ENCODE measurements at regions not wholly inside any gene's neighbourhood (a gene's known extent, or its start where the extent isn't known, plus 50 kb on each side); places are given as distances from the start of the nearest gene placed in this dataset.

DNA sequence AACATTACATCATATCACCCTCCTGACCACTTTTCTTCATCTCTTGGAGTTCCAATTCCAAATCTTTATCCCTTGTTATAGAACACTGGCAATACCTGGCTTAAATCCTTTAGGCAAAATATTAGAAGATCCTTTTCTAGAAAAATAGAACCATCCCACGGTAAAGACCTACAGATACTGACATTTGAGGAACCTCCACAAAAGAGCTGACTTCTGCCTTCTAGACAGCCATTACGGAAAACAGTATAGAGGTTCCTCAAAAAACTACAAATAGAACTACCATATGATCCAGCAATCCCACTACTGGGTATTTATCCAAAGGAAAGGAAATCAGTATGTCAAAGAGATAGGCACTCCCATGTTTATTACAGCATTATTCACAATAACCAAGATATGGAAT, 241.7 kb upstream of the AMIGO2 start:
- H3K4me1 Mint-ChIP-seq (ENCODE audit: low read depth): peaks cover 44% of the 10 kb centered on the region
- intact Hi-C loops (cut with micrococcal nuclease): no loop called here
- H3K4me3 Mint-ChIP-seq: no peak overlapping the region
- H3K36me3 Mint-ChIP-seq (ENCODE audit: low read depth): peaks cover 2% of the 10 kb centered on the region
- peaks cover 3% of the 10 kb centered on the region for H3K9me3 Mint-ChIP-seq
- H3K27me3 Mint-ChIP-seq (ENCODE audit: low read depth): no peaks in the 10 kb centered on the region
- H3K27ac Mint-ChIP-seq: no peak overlapping the region
- CTCF ChIA-PET: interaction anchor here (0.7 to 1.3 kb wide), 2 partner anchors 13 to 295 kb away, joined by 3 read pairs; no protein-coding TSS in a partner anchor
- DNase-seq: no peak

DNA sequence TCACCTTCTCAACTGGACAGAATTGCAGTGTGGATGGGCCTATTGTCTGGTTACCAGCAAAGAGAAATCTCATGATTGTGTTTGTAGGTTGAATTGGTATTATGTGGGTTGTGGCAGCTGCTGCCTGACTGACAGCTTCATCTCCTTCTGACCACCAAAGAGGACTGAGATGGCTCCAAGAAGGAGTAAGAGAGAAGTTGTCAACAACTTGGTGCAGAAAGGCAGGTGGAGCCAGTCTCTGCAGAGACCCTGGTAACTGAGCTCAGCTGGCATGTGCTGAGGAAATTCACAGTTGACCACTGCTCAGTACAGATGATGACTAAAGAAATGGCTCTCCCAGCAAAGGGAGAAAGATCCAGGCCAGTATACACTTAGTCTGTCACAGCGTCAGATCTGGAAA, 240.0 kb upstream of the AMIGO2 start:
- Mint-ChIP-seq H3K4me3 (no peak overlapping the region), H3K36me3 (ENCODE audit: low read depth) (peaks cover 2% of the 10 kb centered on the region), H3K27me3 (ENCODE audit: low read depth) (no peaks in the 10 kb centered on the region), H3K4me1 (ENCODE audit: low read depth) (peaks cover 45% of the 10 kb centered on the region), H3K9me3 (peaks cover 3% of the 10 kb centered on the region), H3K27ac (no peak overlapping the region)
- intact Hi-C loops (cut with micrococcal nuclease): no loop called here
- CTCF ChIA-PET: interaction anchor here (0.6 to 1.2 kb wide), 2 partner anchors 9 to 171 kb away, joined by 3 to 4 read pairs; no protein-coding TSS in a partner anchor
- DNase-seq: no peak

DNA sequence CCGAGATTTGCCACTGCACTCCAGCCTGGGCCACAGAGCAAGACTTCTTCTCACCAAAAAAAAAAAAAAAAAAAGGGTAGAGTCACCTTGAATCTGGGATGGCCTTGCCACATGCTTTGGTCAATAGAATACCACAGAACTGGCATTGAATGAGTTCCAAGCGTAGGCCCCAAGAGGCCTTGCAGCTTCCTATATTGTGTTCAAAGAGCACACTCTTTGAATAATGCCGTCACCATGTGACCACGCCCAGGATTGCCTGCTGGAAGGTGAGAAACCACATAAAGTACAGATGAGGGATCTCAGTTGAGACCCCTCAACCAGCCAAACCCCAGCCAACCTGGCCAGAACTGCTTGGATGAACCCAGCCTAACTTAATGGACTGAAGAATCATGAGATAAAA, 239.2 kb upstream of the AMIGO2 start:
- Mint-ChIP-seq H3K4me1 (ENCODE audit: low read depth) (peaks cover 46% of the 10 kb centered on the region), H3K36me3 (ENCODE audit: low read depth) (peaks cover 2% of the 10 kb centered on the region), H3K4me3 (no peak overlapping the region), H3K9me3 (peaks cover 2% of the 10 kb centered on the region), H3K27ac (no peak overlapping the region), H3K27me3 (ENCODE audit: low read depth) (no peaks in the 10 kb centered on the region)
- intact Hi-C loops (cut with micrococcal nuclease): no loop called here
- no peak for DNase-seq
- CTCF ChIA-PET: interaction anchor here (0.6 to 1.4 kb wide), 3 partner anchors 10 to 287 kb away, joined by 3 to 4 read pairs (median 4); no protein-coding TSS in a partner anchor

DNA sequence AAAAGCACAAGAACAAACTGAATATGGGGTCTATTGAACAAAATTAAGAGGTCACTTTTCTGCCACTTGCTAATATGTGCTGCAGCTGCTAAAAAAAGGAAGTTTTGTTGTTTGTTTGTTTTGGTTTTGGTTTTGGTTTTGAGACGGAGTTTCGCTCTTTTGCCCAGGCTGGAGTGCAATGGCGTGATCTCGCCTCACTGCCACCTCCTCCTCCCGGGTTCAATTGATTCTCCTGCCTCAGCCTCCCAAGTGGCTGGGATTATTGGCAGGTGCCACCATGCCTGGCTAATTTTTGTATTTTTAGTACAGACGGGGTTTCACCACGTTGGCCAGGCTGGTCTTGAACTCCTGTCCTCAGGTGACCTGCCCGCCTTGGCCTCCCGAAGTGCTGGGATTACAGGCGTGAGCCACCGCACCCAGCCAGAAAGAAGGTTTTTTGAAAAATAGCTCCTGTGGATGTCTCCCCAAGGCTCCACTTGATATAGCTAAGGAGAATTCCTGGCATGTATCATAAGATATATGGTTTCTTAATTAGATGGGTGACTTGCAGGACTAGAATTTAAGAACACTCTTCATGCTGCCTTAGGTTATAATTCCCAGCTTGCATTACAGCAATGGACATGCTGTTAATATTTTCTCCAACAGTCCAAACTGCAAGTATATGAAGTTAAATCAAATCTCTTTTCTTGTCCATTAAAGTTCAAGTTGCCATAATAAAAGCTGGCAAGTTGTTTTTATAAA, 237.6 kb upstream of the AMIGO2 start:
- CTCF ChIA-PET: interaction anchor here (1.2 to 1.4 kb wide), 2 partner anchors 36 to 285 kb away, joined by 3 to 4 read pairs; no protein-coding TSS in a partner anchor
- no peaks in the 10 kb centered on the region for H3K27me3 Mint-ChIP-seq (ENCODE audit: low read depth)
- H3K27ac Mint-ChIP-seq: no peak overlapping the region
- intact Hi-C loops (cut with micrococcal nuclease): no loop called here
- no peaks in the 10 kb centered on the region for H3K9me3 Mint-ChIP-seq
- no peak for DNase-seq
- H3K36me3 Mint-ChIP-seq (ENCODE audit: low read depth): no peaks in the 10 kb centered on the region
- no peak overlapping the region for H3K4me3 Mint-ChIP-seq
- peaks cover 43% of the 10 kb centered on the region for H3K4me1 Mint-ChIP-seq (ENCODE audit: low read depth)

DNA sequence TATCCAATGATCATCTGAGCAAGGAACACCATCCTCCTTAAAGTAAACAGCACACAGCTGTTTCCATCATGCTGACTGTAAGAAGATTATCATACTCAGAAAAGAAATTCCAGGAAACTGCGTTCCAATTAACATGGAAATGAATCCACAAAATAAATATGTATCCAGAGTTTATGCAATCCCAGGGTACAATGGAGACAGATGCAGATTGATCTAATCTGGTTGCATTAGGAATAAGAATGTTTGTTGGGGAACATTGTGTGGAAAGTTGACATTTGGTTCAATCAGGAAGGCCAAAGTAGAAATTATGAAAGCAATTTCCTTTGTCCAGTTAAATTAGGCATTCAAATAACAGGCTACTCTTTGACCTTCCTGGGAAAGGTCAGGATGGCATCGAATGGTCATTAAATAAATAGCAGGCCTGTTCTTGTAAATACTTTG, 236.9 kb upstream of the AMIGO2 start:
- CTCF ChIA-PET: no interaction called here
- H3K4me3 Mint-ChIP-seq: no peak overlapping the region
- H3K27me3 Mint-ChIP-seq (ENCODE audit: low read depth): no peaks in the 10 kb centered on the region
- H3K9me3 Mint-ChIP-seq: peaks cover under 1% of the 10 kb centered on the region
- no peak overlapping the region for H3K27ac Mint-ChIP-seq
- intact Hi-C loops (cut with micrococcal nuclease): no loop called here
- DNase-seq: no peak
- H3K36me3 Mint-ChIP-seq (ENCODE audit: low read depth): no peaks in the 10 kb centered on the region
- peaks cover 40% of the 10 kb centered on the region for H3K4me1 Mint-ChIP-seq (ENCODE audit: low read depth)

DNA sequence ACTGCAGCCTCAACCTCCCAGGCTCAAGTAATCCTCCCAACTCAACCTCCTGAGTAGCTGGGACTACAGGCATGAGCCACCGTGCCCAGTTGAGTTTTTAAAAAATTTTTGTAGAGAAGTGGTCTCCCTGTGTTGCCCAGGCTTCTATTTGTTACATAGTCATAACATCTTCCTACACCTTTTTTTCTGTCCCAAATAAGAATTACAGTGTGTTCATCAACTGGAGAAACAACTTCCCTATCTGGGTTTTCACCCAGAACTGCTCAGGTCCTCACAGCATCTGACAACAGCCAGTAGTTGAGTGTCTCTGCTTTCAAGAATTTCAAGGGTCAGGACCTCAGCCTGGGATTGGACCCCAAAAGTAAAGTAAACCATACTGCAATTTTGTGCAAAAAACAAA, 235.2 kb upstream of the AMIGO2 start:
- no peak for DNase-seq
- no peak overlapping the region for H3K27ac Mint-ChIP-seq
- CTCF ChIA-PET: interaction anchor here (0.9 kb wide), 1 partner anchor 65 kb away, joined by 3 read pairs; no protein-coding TSS in a partner anchor
- peaks cover 7% of the 10 kb centered on the region for H3K36me3 Mint-ChIP-seq (ENCODE audit: low read depth)
- intact Hi-C loops (cut with micrococcal nuclease): no loop called here
- H3K27me3 Mint-ChIP-seq (ENCODE audit: low read depth): no peaks in the 10 kb centered on the region
- H3K4me3 Mint-ChIP-seq: no peak overlapping the region
- H3K9me3 Mint-ChIP-seq: peaks cover 14% of the 10 kb centered on the region
- H3K4me1 Mint-ChIP-seq (ENCODE audit: low read depth): peaks cover 46% of the 10 kb centered on the region

DNA sequence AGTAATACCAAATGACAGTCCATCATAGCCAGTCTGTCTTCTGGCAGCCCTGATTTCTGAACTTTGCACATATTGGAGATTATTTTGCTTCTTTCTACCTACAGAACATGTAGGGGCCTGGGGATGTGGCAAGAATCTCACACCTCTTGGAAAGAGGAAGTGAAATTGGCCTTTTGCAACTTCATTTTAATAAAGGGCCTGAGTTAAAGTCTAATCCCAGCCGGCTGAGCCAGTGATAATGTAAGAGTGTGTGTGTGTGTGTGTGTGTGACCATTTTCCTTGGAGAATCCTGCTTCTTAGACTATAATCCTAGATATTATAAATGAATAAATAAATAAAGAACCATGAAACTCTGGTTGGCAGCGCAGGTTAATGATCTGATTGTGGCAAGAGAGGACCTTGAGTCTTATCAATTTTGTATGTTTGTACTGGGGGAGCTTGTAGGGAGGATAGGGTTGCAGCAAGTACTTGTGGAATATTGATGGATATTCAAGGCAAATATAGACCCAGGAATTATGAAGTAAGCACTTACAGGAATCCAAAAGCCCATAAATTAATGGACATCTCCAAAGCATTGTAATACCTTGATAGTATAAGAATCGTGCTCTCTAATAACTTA, 233.2 kb upstream of the AMIGO2 start:
- DNase-seq: no peak
- Mint-ChIP-seq H3K27ac (peak overlapping the region; percentile 42), H3K9me3 (peaks cover 30% of the 10 kb centered on the region), H3K4me1 (ENCODE audit: low read depth) (peaks cover 53% of the 10 kb centered on the region), H3K4me3 (no peak overlapping the region), H3K36me3 (ENCODE audit: low read depth) (peaks cover 18% of the 10 kb centered on the region), H3K27me3 (ENCODE audit: low read depth) (no peaks in the 10 kb centered on the region)
- intact Hi-C loops (cut with micrococcal nuclease): no loop called here
- CTCF ChIA-PET: interaction anchor here (0.6 to 1.3 kb wide), 4 partner anchors 31 to 372 kb away, joined by 3 to 6 read pairs (median 3); no protein-coding TSS in a partner anchor

DNA sequence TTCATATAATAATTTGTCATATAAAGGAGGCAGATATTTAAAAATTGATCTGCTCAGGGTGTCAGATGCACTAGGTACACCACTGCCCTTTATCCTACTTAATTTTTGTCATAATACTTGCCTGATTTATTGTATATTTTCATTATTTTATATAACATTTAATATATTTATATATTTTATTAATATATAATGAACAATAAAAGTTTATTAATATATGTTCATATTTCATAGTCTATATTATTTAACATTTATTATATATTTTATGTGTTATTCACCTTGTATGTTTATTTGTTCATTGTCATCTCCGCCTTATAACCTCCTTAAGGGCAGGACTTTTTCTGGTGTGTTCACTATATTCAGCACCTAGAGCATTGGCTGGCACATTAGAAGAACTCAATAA, 232.4 kb upstream of the AMIGO2 start:
- H3K27me3 Mint-ChIP-seq (ENCODE audit: low read depth): no peaks in the 10 kb centered on the region
- H3K4me3 Mint-ChIP-seq: no peak overlapping the region
- peaks cover 59% of the 10 kb centered on the region for H3K4me1 Mint-ChIP-seq (ENCODE audit: low read depth)
- CTCF ChIA-PET: interaction anchor here (0.6 to 0.7 kb wide), 2 partner anchors 30 to 149 kb away, joined by 3 read pairs; no protein-coding TSS in a partner anchor
- no peak overlapping the region for H3K27ac Mint-ChIP-seq
- no peak for DNase-seq
- peaks cover 24% of the 10 kb centered on the region for H3K36me3 Mint-ChIP-seq (ENCODE audit: low read depth)
- H3K9me3 Mint-ChIP-seq: peaks cover 32% of the 10 kb centered on the region
- intact Hi-C loops (cut with micrococcal nuclease): no loop called here

DNA sequence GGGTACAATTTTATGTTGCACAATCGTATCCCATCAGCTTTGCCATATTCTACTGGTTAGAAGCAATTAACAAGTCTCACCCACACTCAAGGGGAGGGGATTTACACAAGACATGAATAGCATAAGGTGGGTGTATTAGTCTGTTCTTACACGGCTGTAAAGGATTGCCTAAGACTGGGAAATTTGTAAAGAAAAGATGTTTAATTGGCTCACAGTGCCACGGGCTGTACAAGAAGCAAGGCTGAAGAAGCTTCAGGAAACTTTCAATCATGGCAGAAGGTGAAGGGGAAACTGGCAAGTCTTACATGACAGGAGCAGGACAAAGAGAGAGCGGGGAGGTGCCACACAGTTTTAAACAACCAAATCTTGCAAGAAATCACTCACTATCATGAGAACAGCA, 231.8 kb upstream of the AMIGO2 start:
- Mint-ChIP-seq H3K27me3 (ENCODE audit: low read depth) (no peaks in the 10 kb centered on the region), H3K4me1 (ENCODE audit: low read depth) (peaks cover 59% of the 10 kb centered on the region), H3K27ac (no peak overlapping the region), H3K9me3 (peaks cover 33% of the 10 kb centered on the region), H3K36me3 (ENCODE audit: low read depth) (peaks cover 30% of the 10 kb centered on the region), H3K4me3 (no peak overlapping the region)
- CTCF ChIA-PET: interaction anchor here (1.2 kb wide), 1 partner anchor 86 kb away, joined by 4 read pairs; no protein-coding TSS in a partner anchor
- DNase-seq: no peak
- intact Hi-C loops (cut with micrococcal nuclease): no loop called here

DNA sequence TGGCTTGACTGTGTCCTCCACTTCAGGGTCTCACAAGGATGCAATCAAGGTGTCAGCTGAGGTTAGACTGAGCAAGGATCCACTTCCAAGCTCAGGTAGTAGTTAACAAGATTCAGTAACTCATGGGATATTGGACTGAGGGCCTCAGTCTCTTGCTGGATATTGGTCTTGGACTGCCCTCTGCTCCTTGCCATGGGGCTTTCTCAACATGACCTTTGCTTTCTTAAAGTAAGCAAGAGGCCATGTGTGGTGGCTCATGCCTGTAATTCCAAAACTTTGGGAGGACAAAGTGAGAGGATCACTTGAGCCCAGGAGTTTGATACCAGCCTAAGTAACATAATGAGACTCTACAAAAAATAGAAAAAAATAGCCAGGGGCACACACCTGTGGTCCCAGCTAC, 231.3 kb upstream of the AMIGO2 start:
- peaks cover 34% of the 10 kb centered on the region for H3K36me3 Mint-ChIP-seq (ENCODE audit: low read depth)
- peaks cover 60% of the 10 kb centered on the region for H3K4me1 Mint-ChIP-seq (ENCODE audit: low read depth)
- CTCF ChIA-PET: interaction anchor here (1.2 to 1.4 kb wide), 2 partner anchors 86 to 279 kb away, joined by 3 to 4 read pairs; no protein-coding TSS in a partner anchor
- intact Hi-C loops (cut with micrococcal nuclease): no loop called here
- H3K27me3 Mint-ChIP-seq (ENCODE audit: low read depth): no peaks in the 10 kb centered on the region
- no peak overlapping the region for H3K27ac Mint-ChIP-seq
- no peak for DNase-seq
- H3K4me3 Mint-ChIP-seq: no peak overlapping the region
- H3K9me3 Mint-ChIP-seq: peaks cover 36% of the 10 kb centered on the region

DNA sequence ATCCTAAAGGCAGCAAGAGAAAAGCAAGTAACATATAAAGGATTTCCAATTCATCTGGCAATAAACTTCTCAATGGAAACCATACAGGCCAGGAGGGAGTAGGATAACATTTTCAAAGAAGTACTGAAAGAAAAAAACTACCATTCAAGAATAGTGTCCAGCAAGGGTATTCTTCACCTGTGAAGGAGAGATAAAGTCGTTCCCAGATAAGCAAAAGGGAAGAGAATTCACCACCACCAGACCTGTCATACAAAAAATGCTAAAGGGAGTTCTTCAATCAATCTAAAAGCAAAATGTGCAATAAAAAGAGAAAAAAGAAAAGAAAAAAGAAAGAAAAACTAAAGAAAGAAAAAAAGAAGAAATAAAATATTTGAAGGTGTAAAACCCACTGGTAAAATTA, 228.9 kb upstream of the AMIGO2 start:
- Mint-ChIP-seq H3K4me1 (ENCODE audit: low read depth) (peaks cover 67% of the 10 kb centered on the region), H3K27me3 (ENCODE audit: low read depth) (no peaks in the 10 kb centered on the region), H3K36me3 (ENCODE audit: low read depth) (peaks cover 47% of the 10 kb centered on the region), H3K9me3 (peaks cover 49% of the 10 kb centered on the region), H3K4me3 (peak overlapping the region; percentile 2), H3K27ac (peak overlapping the region; percentile 98)
- intact Hi-C loops (cut with micrococcal nuclease): no loop called here
- CTCF ChIA-PET: no interaction called here
- no peak for DNase-seq

DNA sequence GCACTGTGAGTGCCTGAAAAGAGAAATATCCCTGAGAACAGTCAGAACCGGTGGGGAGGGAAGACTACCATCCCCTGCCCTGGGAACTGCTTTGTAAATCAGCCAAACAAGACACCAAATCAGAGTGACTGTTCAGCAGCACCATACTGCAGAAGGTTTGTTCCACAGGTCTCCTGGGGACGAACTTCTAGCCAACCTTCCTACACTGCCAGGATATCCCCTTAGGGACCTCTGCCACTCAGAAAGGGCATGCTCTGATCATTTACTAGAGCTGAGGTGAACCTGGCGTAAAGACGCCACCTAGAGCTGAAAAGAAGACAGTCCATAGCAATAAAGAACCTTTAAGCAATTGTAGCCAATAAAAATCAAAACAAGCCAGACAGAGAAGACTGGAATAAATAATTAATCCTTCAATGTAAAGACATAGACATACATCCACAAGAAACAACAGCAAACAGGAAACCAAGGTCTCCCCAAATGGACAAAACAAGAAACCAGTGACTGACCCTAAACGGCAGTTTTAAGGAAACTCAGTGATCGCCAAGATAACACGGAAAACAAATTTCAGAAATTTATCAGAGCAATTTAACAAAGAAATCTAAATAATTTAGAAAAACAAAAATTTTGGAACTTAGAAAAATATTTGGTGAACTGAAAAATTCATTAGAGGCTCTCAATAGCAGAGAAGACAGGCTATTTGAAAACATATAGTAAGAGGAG, 228.1 kb upstream of the AMIGO2 start:
- peak overlapping the region; percentile 98 for H3K27ac Mint-ChIP-seq
- DNase-seq: peak; percentile 74
- H3K36me3 Mint-ChIP-seq (ENCODE audit: low read depth): peaks cover 52% of the 10 kb centered on the region
- H3K9me3 Mint-ChIP-seq: peaks cover 52% of the 10 kb centered on the region
- H3K4me3 Mint-ChIP-seq: peak overlapping the region; percentile 91
- H3K27me3 Mint-ChIP-seq (ENCODE audit: low read depth): no peaks in the 10 kb centered on the region
- CTCF ChIA-PET: interaction anchor here (1.0 to 2.3 kb wide), 4 partner anchors 90 to 275 kb away, joined by 3 to 18 read pairs (median 10); no protein-coding TSS in a partner anchor
- intact Hi-C loops (cut with micrococcal nuclease): loop anchor here (1.0 to 2.0 kb wide), 8 partner anchors 31 to 276 kb away; partner anchors contain the start of genes AMIGO2 and PCED1B
- H3K4me1 Mint-ChIP-seq (ENCODE audit: low read depth): peaks cover 73% of the 10 kb centered on the region

All from activated naive CD4-positive, alpha-beta T cell treated with anti-CD3 and anti-CD28 coated beads for 36 hours (primary cell).